HL-60 (cell line): ENCODE measurements at regions not wholly inside any gene's neighbourhood (a gene's known extent, or its start where the extent isn't known, plus 50 kb on each side); places are given as distances from the start of the nearest gene placed in this dataset.

ENCODE experiments used
- CTCF ChIP-seq: IDR thresholded peaks from one replicate; pipeline ENCODE4 v1.5.1; 2011; ENCODE audit warnings: low read length, control low read depth, inconsistent platforms; ENCODE audit not compliant: insufficient read depth
- GABPA ChIP-seq: IDR thresholded peaks from 2 replicates; pipeline ENCODE4 v1.6.1; 2012; ENCODE audit warnings: low read depth
- POLR2AphosphoS5 ChIP-seq: IDR thresholded peaks from 2 replicates; pipeline ENCODE4 v1.6.1; 2012; ENCODE audit warnings: low read depth
- REST ChIP-seq: IDR thresholded peaks from 2 replicates; pipeline ENCODE4 v1.6.1; 2012; ENCODE audit warnings: low read depth; ENCODE audit not compliant: insufficient replicate concordance

- TF ChIP-seq CTCF (no peak), POLR2AphosphoS5 (no peak), REST (no peak), GABPA (no peak)
Observed at GRCh38 chr4:138756519-138756918, 259.1 kb upstream of the NOCT start.
